Neural cell (in vitro differentiated cells): ENCODE measurements at regions not wholly inside any gene's neighbourhood (a gene's known extent, or its start where the extent isn't known, plus 50 kb on each side); places are given as distances from the start of the nearest gene placed in this dataset.

ENCODE experiments used
- H2AFZ ChIP-seq: fragments of 200-600, 300-800 bp; sonication (generic), shearing (Covaris generic); 2 replicates; pipeline ENCODE4 v1.6.0; 2014; ENCODE audit warnings: low read depth, mild to moderate bottlenecking, antibody characterized with exemption, low read length, moderate library complexity
- H3F3A ChIP-seq: fragments of 200-600 bp; shearing (Covaris generic); 2 replicates; pipeline ENCODE4 v1.6.1; 2016; ENCODE audit warnings: mild to moderate bottlenecking, moderate library complexity, mixed read lengths, antibody characterized with exemption, low read length; ENCODE audit not compliant: insufficient read depth, poor library complexity, severe bottlenecking
- H3K27ac ChIP-seq: fragments of 200-600, 300-800 bp; sonication (generic), shearing (Covaris generic); 2 replicates; pipeline ENCODE4 v1.5.1; 2014; ENCODE audit warnings: mild to moderate bottlenecking, low read length, moderate library complexity
- H3K27me3 ChIP-seq: fragments of 300-800, 200-600 bp; sonication (generic), shearing (Covaris generic); 2 replicates; pipeline ENCODE4 v1.6.0; 2014; ENCODE audit warnings: mild to moderate bottlenecking, low read depth, low read length, moderate library complexity; ENCODE audit not compliant: insufficient read depth
- H3K36me3 ChIP-seq: fragments of 300-800, 200-600 bp; sonication (generic), shearing (Covaris generic); 2 replicates; pipeline ENCODE4 v1.5.1; 2014; ENCODE audit warnings: mild to moderate bottlenecking, antibody characterized with exemption, low read length, moderate library complexity; ENCODE audit not compliant: insufficient read depth
- H3K4me2 ChIP-seq: fragments of 300-800, 200-600 bp; sonication (generic), shearing (Covaris generic); 2 replicates; pipeline ENCODE4 v1.6.0; 2014; ENCODE audit warnings: mild to moderate bottlenecking, low read length
- H3K4me3 ChIP-seq: fragments of 300-800, 200-600 bp; sonication (generic), shearing (Covaris generic); 2 replicates; pipeline ENCODE4 v1.5.1; 2014; ENCODE audit warnings: mild to moderate bottlenecking, low read length, moderate library complexity
- H3K79me2 ChIP-seq: fragments of 200-600 bp; shearing (Covaris generic); replicated peaks from 2 replicates; pipeline ENCODE4 v1.6.0; 2014; ENCODE audit warnings: mild to moderate bottlenecking, low read length, moderate library complexity; ENCODE audit not compliant: insufficient read depth
- H3K9ac ChIP-seq: fragments of 300-800, 200-600 bp; sonication (generic), shearing (Covaris generic); 2 replicates; pipeline ENCODE4 v1.6.1; 2016; ENCODE audit warnings: mild to moderate bottlenecking, low read length, mixed read lengths
- H3K9me2 ChIP-seq: fragments of 200-600 bp; shearing (Covaris generic); 2 replicates; pipeline ENCODE4 v1.6.1; 2016; ENCODE audit warnings: mild to moderate bottlenecking, low read length, mixed read lengths; ENCODE audit not compliant: insufficient read depth
- H3K9me3 ChIP-seq: fragments of 200-600, 300-800 bp; sonication (generic), shearing (Covaris generic); 2 replicates; pipeline ENCODE4 v1.6.1; 2016; ENCODE audit warnings: mild to moderate bottlenecking, mixed run types, low read length, moderate library complexity, mixed read lengths
- H4K20me1 ChIP-seq: fragments of 200-600 bp; shearing (Covaris generic); 2 replicates; pipeline ENCODE4 v1.6.1; 2016; ENCODE audit warnings: mild to moderate bottlenecking, mixed run types; ENCODE audit not compliant: insufficient read depth
- CTCF ChIP-seq: fragments of 450-650 bp; IDR thresholded peaks from 2 replicates; pipeline ENCODE4 v1.5.1; 2014; ENCODE audit warnings: antibody characterized with exemption, mild to moderate bottlenecking, moderate library complexity; ENCODE audit not compliant: poor library complexity, severe bottlenecking
- EP300 ChIP-seq: fragments of 450-650 bp; conservative IDR thresholded peaks from 2 replicates; pipeline ENCODE4 v1.6.1; 2014; ENCODE audit warnings: antibody characterized with exemption, mild to moderate bottlenecking, moderate library complexity; ENCODE audit not compliant: poor library complexity, severe bottlenecking
- EZH2 ChIP-seq: fragments of 200-600, 300-800 bp; shearing (Covaris generic), sonication (generic); IDR thresholded peaks from 2 replicates; pipeline ENCODE4 v1.6.1; 2014; ENCODE audit warnings: antibody characterized with exemption, low read length, borderline replicate concordance, mild to moderate bottlenecking; ENCODE audit not compliant: insufficient read depth, poor library complexity, severe bottlenecking
- MXI1 ChIP-seq: fragments of 450-650 bp; conservative IDR thresholded peaks from 2 replicates; pipeline ENCODE4 v1.6.1; 2014; ENCODE audit warnings: antibody characterized with exemption, mild to moderate bottlenecking; ENCODE audit not compliant: poor library complexity, severe bottlenecking
- POLR2AphosphoS5 ChIP-seq: IDR thresholded peaks from 2 replicates; pipeline ENCODE4 v1.6.1; 2012
- RAD21 ChIP-seq: fragments of 450-650 bp; conservative IDR thresholded peaks from 2 replicates; pipeline ENCODE4 v1.6.1; 2014; ENCODE audit warnings: antibody characterized with exemption, mild to moderate bottlenecking, moderate library complexity
- REST ChIP-seq: IDR thresholded peaks from 2 replicates; pipeline ENCODE4 v1.6.1; 2012; ENCODE audit warnings: borderline replicate concordance
- SMC3 ChIP-seq: fragments of 450-650 bp; conservative IDR thresholded peaks from 2 replicates; pipeline ENCODE4 v1.6.1; 2014; ENCODE audit warnings: antibody characterized with exemption, mild to moderate bottlenecking, moderate library complexity; ENCODE audit not compliant: poor library complexity
- TAF1 ChIP-seq: IDR thresholded peaks from 2 replicates; pipeline ENCODE4 v1.6.1; 2012; ENCODE audit warnings: low read depth

- Histone ChIP-seq H3K9ac (no peak overlapping the region), H4K20me1 (no peaks in the 10 kb centered on the region), H3F3A (no peaks in the 10 kb centered on the region), H3K9me2 (no peaks in the 10 kb centered on the region), H3K4me3 (no peak overlapping the region), H3K36me3 (no peaks in the 10 kb centered on the region), H3K27ac (no peak overlapping the region), H2AFZ (no peak overlapping the region), H3K9me3 (no peaks in the 10 kb centered on the region), H3K4me2 (no peak overlapping the region), H3K79me2 (no peaks in the 10 kb centered on the region), H3K27me3 (no peaks in the 10 kb centered on the region)
- no peak for TF ChIP-seq POLR2AphosphoS5
- no peak for TF ChIP-seq MXI1
- no peak for TF ChIP-seq EP300
- TF ChIP-seq EZH2, result no peak
- no peak for TF ChIP-seq RAD21
- no peak for TF ChIP-seq SMC3
- no peak for TF ChIP-seq CTCF
- TF ChIP-seq REST, result no peak
- TF ChIP-seq TAF1, result no peak
Measured at GRCh38 chr17:72520665-72521303, 400.0 kb downstream of the SOX9 start.

- no peak for TF ChIP-seq REST
- TF ChIP-seq EZH2, result no peak
- TF ChIP-seq RAD21, result no peak
- no peak for TF ChIP-seq CTCF
- TF ChIP-seq EP300, result no peak
- no peak for TF ChIP-seq SMC3
- no peak for TF ChIP-seq MXI1
- no peak for TF ChIP-seq POLR2AphosphoS5
- TF ChIP-seq TAF1, result no peak
- Histone ChIP-seq H3K79me2 (no peaks in the 10 kb centered on the region), H3K27me3 (no peaks in the 10 kb centered on the region), H3K4me2 (no peak overlapping the region), H3K9me3 (no peaks in the 10 kb centered on the region), H3K9ac (no peak overlapping the region), H3F3A (no peaks in the 10 kb centered on the region), H2AFZ (no peak overlapping the region), H3K36me3 (no peaks in the 10 kb centered on the region), H3K4me3 (no peak overlapping the region), H4K20me1 (no peaks in the 10 kb centered on the region), H3K27ac (no peak overlapping the region), H3K9me2 (no peaks in the 10 kb centered on the region)
Measured at GRCh38 chr17:72523491-72523890, 402.7 kb downstream of the SOX9 start.
